ENCODE measurements at regions not wholly inside any gene's neighbourhood (a gene's known extent, or its start where the extent isn't known, plus 50 kb on each side); places are given as distances from the start of the nearest gene placed in this dataset.

- Histone ChIP-seq H3K4me1 (ENCODE audit: insufficient read depth) (peaks cover 7% of the 10 kb centered on the region), H3K4me3 (no peak overlapping the region), H3K27me3 (no peaks in the 10 kb centered on the region), H3K9me3 (no peaks in the 10 kb centered on the region), H3K27ac (no peak overlapping the region), H3K36me3 (no peaks in the 10 kb centered on the region)
- TF ChIP-seq POLR2A (IDR thresholded peaks at IDR 0.05) (no peak), EP300 (IDR thresholded peaks at IDR 0.05) (no peak), CTCF (IDR thresholded peaks at IDR 0.05) (no peak)
- intact Hi-C loops (cut with DNase I), result no loop called here
- DNase-seq, result no peak
- WGBS, 3 donors, result 74 to 83% (median 78%) methylated on average over 20 of the region's 20 CpGs
These were observed 52.7 kb upstream of the FRMD1 start for GRCh38 chr6:168131464-168132415.

- no peaks in the 10 kb centered on the region for H3K36me3 ChIP-seq
- no peak overlapping the region for H3K4me3 ChIP-seq
- H3K4me1 ChIP-seq (ENCODE audit: insufficient read depth), result peaks cover 7% of the 10 kb centered on the region
- WGBS, 3 donors, result 72 to 88% (median 76%) methylated on average over 14 of the region's 14 CpGs
- no peaks in the 10 kb centered on the region for H3K9me3 ChIP-seq
- no peak for TF ChIP-seq CTCF (IDR thresholded peaks at IDR 0.05)
- no peak for TF ChIP-seq POLR2A (IDR thresholded peaks at IDR 0.05)
- no peak for TF ChIP-seq EP300 (IDR thresholded peaks at IDR 0.05)
- no peak overlapping the region for H3K27ac ChIP-seq
- intact Hi-C loops (cut with DNase I), result no loop called here
- DNase-seq, result no peak
- no peaks in the 10 kb centered on the region for H3K27me3 ChIP-seq
These were observed 51.8 kb upstream of the FRMD1 start for GRCh38 chr6:168130697-168131371.

- 89 to 94% (median 90%) methylated on average over 15 to 18 of the region's 18 CpGs for WGBS, 3 donors
- no peak overlapping the region for H3K27ac ChIP-seq
- no peaks in the 10 kb centered on the region for H3K36me3 ChIP-seq
- no peak for DNase-seq
- H3K4me3 ChIP-seq, result no peak overlapping the region
- no peaks in the 10 kb centered on the region for H3K9me3 ChIP-seq
- intact Hi-C loops (cut with DNase I), result no loop called here
- no peaks in the 10 kb centered on the region for H3K27me3 ChIP-seq
- TF ChIP-seq EP300 (IDR thresholded peaks at IDR 0.05), result no peak
- TF ChIP-seq CTCF (IDR thresholded peaks at IDR 0.05), result no peak
- no peak for TF ChIP-seq POLR2A (IDR thresholded peaks at IDR 0.05)
- H3K4me1 ChIP-seq (ENCODE audit: insufficient read depth), result peaks cover 7% of the 10 kb centered on the region
These were observed 51.2 kb upstream of the FRMD1 start for GRCh38 chr6:168130168-168130696.

GRCh38 chr6:168129292-168130167 lies 50.5 kb upstream of the FRMD1 start:
- no peak overlapping the region for H3K4me3 ChIP-seq
- no peak for DNase-seq
- no peaks in the 10 kb centered on the region for H3K36me3 ChIP-seq
- peaks cover 7% of the 10 kb centered on the region for H3K4me1 ChIP-seq (ENCODE audit: insufficient read depth)
- TF ChIP-seq CTCF (IDR thresholded peaks at IDR 0.05), result no peak
- TF ChIP-seq POLR2A (IDR thresholded peaks at IDR 0.05), result no peak
- TF ChIP-seq EP300 (IDR thresholded peaks at IDR 0.05), result no peak
- intact Hi-C loops (cut with DNase I), result loop anchor here in 1 of 4 donors (5.0 kb wide), 1 partner anchor 67 kb away; no protein-coding TSS in a partner anchor
- no peaks in the 10 kb centered on the region for H3K9me3 ChIP-seq
- WGBS, 3 donors, result 91 to 94% (median 93%) methylated on average over 40 of the region's 40 CpGs
- H3K27ac ChIP-seq, result no peak overlapping the region
- H3K27me3 ChIP-seq, result no peaks in the 10 kb centered on the region

Data from ovary (tissue), 7 donors.